Endodermal cell (in vitro differentiated cells): ENCODE measurements at regions not wholly inside any gene's neighbourhood (a gene's known extent, or its start where the extent isn't known, plus 50 kb on each side); places are given as distances from the start of the nearest gene placed in this dataset.

ENCODE experiments used
- DNase-seq: peaks from one replicate; pipeline ENCODE4 v3.0.0-alpha.2; 2017
- H3K27ac ChIP-seq: 2 replicates; pipeline ENCODE4 v1.5.1; 2013; ENCODE audit warnings: mild to moderate bottlenecking, low read depth, low read length, moderate library complexity
- H3K27me3 ChIP-seq: 2 replicates; pipeline ENCODE4 v1.6.1; 2013; ENCODE audit warnings: mild to moderate bottlenecking, low read length, moderate library complexity; ENCODE audit not compliant: insufficient read depth, control insufficient read depth, poor library complexity, severe bottlenecking
- H3K36me3 ChIP-seq: 2 replicates; pipeline ENCODE4 v1.7.0; 2013; ENCODE audit warnings: mild to moderate bottlenecking, low read length, moderate library complexity; ENCODE audit not compliant: control insufficient read depth, insufficient read depth
- H3K4me1 ChIP-seq: one replicate; pipeline ENCODE4 v1.7.0; 2013; ENCODE audit warnings: low read length; ENCODE audit not compliant: control insufficient read depth, insufficient read depth
- H3K4me3 ChIP-seq: 2 replicates; pipeline ENCODE4 v1.5.1; 2013; ENCODE audit warnings: mild to moderate bottlenecking, low read length, moderate library complexity
- H3K9ac ChIP-seq: 2 replicates; pipeline ENCODE4 v1.6.1; 2013; ENCODE audit warnings: mild to moderate bottlenecking, low read length, moderate library complexity; ENCODE audit not compliant: poor library complexity, severe bottlenecking; ENCODE audit errors: extremely low read depth
- H3K9me3 ChIP-seq: 2 replicates; pipeline ENCODE4 v1.6.1; 2013; ENCODE audit warnings: mild to moderate bottlenecking, low read length, moderate library complexity; ENCODE audit not compliant: control insufficient read depth
- H3K27ac Mint-ChIP-seq: 2 replicates; pipeline ENCODE4 v1.8.0; 2020; ENCODE audit warnings: mixed read lengths
- H3K27me3 Mint-ChIP-seq: 2 replicates; pipeline ENCODE4 v1.8.0; 2021; ENCODE audit warnings: mild to moderate bottlenecking, mixed read lengths; ENCODE audit not compliant: insufficient read depth
- H3K36me3 Mint-ChIP-seq: 2 replicates; pipeline ENCODE4 v1.8.0; 2020; ENCODE audit warnings: low read depth, mixed read lengths
- H3K4me1 Mint-ChIP-seq: 2 replicates; pipeline ENCODE4 v1.8.0; 2020; ENCODE audit warnings: mixed read lengths
- H3K4me3 Mint-ChIP-seq: 2 replicates; pipeline ENCODE4 v1.8.0; 2020; ENCODE audit warnings: mild to moderate bottlenecking, moderate library complexity, mixed read lengths
- H3K9me3 Mint-ChIP-seq: 2 replicates; pipeline ENCODE4 v1.8.0; 2020; ENCODE audit warnings: mild to moderate bottlenecking, mixed read lengths
- CTCF ChIP-seq: fragments of 200-600 bp; sonication (generic); conservative IDR thresholded peaks from 2 replicates; pipeline ENCODE4 v1.5.0; 2021; ENCODE audit warnings: antibody characterized with exemption, mild to moderate bottlenecking
- WGBS, 2 experiments: methylation state at CpG; one replicate each; pipeline versions ENCODE4 v1.1.5 to v1.1.7; 2013; ENCODE audit warnings: missing lambda C conversion rate in 2 of 2, mixed read lengths in 1 of 2; ENCODE audit not compliant: insufficient coverage in 1 of 2, insufficient read length in 1 of 2; 5-methylcytosine and 5-hydroxymethylcytosine counted together

GRCh38 chr12:115183752-115184151, 499.8 kb upstream of the TBX3 start:
- Mint-ChIP-seq H3K27me3 (peaks cover 27% of the 10 kb centered on the region), H3K36me3 (no peaks in the 10 kb centered on the region), H3K4me1 (peaks cover 13% of the 10 kb centered on the region), H3K27ac (no peak overlapping the region), H3K9me3 (peaks cover 11% of the 10 kb centered on the region), H3K4me3 (no peak overlapping the region)
- TF ChIP-seq CTCF = no peak
- Histone ChIP-seq H3K9me3 (peaks cover 13% of the 10 kb centered on the region), H3K27ac (no peak overlapping the region), H3K4me3 (no peak overlapping the region), H3K27me3 (peaks cover 4% of the 10 kb centered on the region), H3K4me1 (no peaks in the 10 kb centered on the region), H3K9ac (no peak overlapping the region), H3K36me3 (no peaks in the 10 kb centered on the region)
- WGBS, 2 experiments = 95% methylated on average over 2 to 3 of the region's 3 CpGs
- DNase-seq = no peak

GRCh38 chr12:115177899-115178298, 493.9 kb upstream of the TBX3 start:
- Mint-ChIP-seq H3K27ac (no peak overlapping the region), H3K36me3 (no peaks in the 10 kb centered on the region), H3K4me1 (peaks cover 7% of the 10 kb centered on the region), H3K4me3 (no peak overlapping the region), H3K9me3 (no peaks in the 10 kb centered on the region), H3K27me3 (peaks cover 19% of the 10 kb centered on the region)
- Histone ChIP-seq H3K27me3 (peaks cover 4% of the 10 kb centered on the region), H3K4me1 (peaks cover 4% of the 10 kb centered on the region), H3K36me3 (no peaks in the 10 kb centered on the region), H3K27ac (no peak overlapping the region), H3K9ac (no peak overlapping the region), H3K4me3 (no peak overlapping the region), H3K9me3 (no peaks in the 10 kb centered on the region)
- WGBS, 2 experiments = 90 to 95% methylated on average over 6 of the region's 6 CpGs
- no peak for TF ChIP-seq CTCF
- no peak for DNase-seq

- WGBS, 2 experiments = 85 to 94% methylated on average over 2 to 3 of the region's 3 CpGs
- H3K4me1 Mint-ChIP-seq = peaks cover 9% of the 10 kb centered on the region
- H3K27ac ChIP-seq = no peak overlapping the region
- no peaks in the 10 kb centered on the region for H3K9me3 ChIP-seq
- DNase-seq = no peak
- no peak for TF ChIP-seq CTCF
- peaks cover 28% of the 10 kb centered on the region for H3K27me3 Mint-ChIP-seq
- peaks cover 4% of the 10 kb centered on the region for H3K27me3 ChIP-seq
- no peak overlapping the region for H3K4me3 Mint-ChIP-seq
- no peak overlapping the region for H3K27ac Mint-ChIP-seq
- H3K9ac ChIP-seq = no peak overlapping the region
- no peak overlapping the region for H3K4me3 ChIP-seq
- no peaks in the 10 kb centered on the region for H3K36me3 ChIP-seq
- no peaks in the 10 kb centered on the region for H3K9me3 Mint-ChIP-seq
- no peaks in the 10 kb centered on the region for H3K36me3 Mint-ChIP-seq
- peaks cover 4% of the 10 kb centered on the region for H3K4me1 ChIP-seq
Measured at GRCh38 chr12:115176741-115177400, 492.9 kb upstream of the TBX3 start.
